Lower lobe of right lung (tissue), 2 donors: ENCODE measurements at regions not wholly inside any gene's neighbourhood (a gene's known extent, or its start where the extent isn't known, plus 50 kb on each side); places are given as distances from the start of the nearest gene placed in this dataset.

Experiments
- ATAC-seq, 2 donors: fragments of 200-7000 bp; cut with Tn5 transposase; one replicate each; pipeline ENCODE4 v1.9.1; 2020 to 2022; ENCODE audit warnings: mild to moderate bottlenecking in 2 of 2, moderate library complexity in 2 of 2
- DNase-seq: peaks from one replicate; pipeline ENCODE4 v3.0.0-alpha.2; 2020
- H3K27ac ChIP-seq: fragments of 200-600 bp; one replicate; pipeline ENCODE4 v1.8.0; 2022
- H3K27me3 ChIP-seq: fragments of 200-600 bp; one replicate; pipeline ENCODE4 v1.8.0; 2022; ENCODE audit warnings: low read depth
- H3K36me3 ChIP-seq: fragments of 200-600 bp; one replicate; pipeline ENCODE4 v1.8.0; 2022; ENCODE audit warnings: mild to moderate bottlenecking
- H3K4me1 ChIP-seq: fragments of 200-600 bp; one replicate; pipeline ENCODE4 v1.8.0; 2022
- H3K4me3 ChIP-seq: fragments of 200-600 bp; one replicate; pipeline ENCODE4 v1.8.0; 2022; ENCODE audit warnings: mild to moderate bottlenecking
- H3K9me3 ChIP-seq: fragments of 200-600 bp; one replicate; pipeline ENCODE4 v1.8.0; 2022
- CTCF ChIP-seq: fragments of 200-600 bp; IDR thresholded peaks from one replicate; pipeline ENCODE4 v1.8.0; 2022; ENCODE audit warnings: antibody characterized with exemption, mild to moderate bottlenecking
- intact Hi-C: fragments of 100-400 bp; cut with DNase I; formaldehyde crosslinking; loops from one replicate; pipeline ENCODE4 v1.11.0; 2022
- donor health status: DM: no; HTN: yes; CAD: no; lungs with severe emphysema.

GRCh38 chr16:64846966-64847365, 274.9 kb downstream of the CDH11 start:
- Histone ChIP-seq H3K36me3 (no peaks in the 10 kb centered on the region), H3K27me3 (no peaks in the 10 kb centered on the region), H3K27ac (no peak overlapping the region), H3K4me3 (no peak overlapping the region), H3K9me3 (no peaks in the 10 kb centered on the region), H3K4me1 (no peaks in the 10 kb centered on the region)
- TF ChIP-seq CTCF: no peak
- ATAC-seq (no peak), DNase-seq (no peak)
- intact Hi-C loops: no loop called here

- no peak overlapping the region for H3K27ac ChIP-seq
- TF ChIP-seq CTCF: no peak
- H3K4me3 ChIP-seq: no peak overlapping the region
- no peaks in the 10 kb centered on the region for H3K27me3 ChIP-seq
- no peak for DNase-seq
- H3K36me3 ChIP-seq: no peaks in the 10 kb centered on the region
- intact Hi-C loops: no loop called here
- H3K4me1 ChIP-seq: no peaks in the 10 kb centered on the region
- no peak for ATAC-seq
- H3K9me3 ChIP-seq: no peaks in the 10 kb centered on the region
Observed at GRCh38 chr16:64845071-64845470, 276.8 kb downstream of the CDH11 start.

- H3K4me1 ChIP-seq: no peaks in the 10 kb centered on the region
- H3K27ac ChIP-seq: no peak overlapping the region
- H3K27me3 ChIP-seq: no peaks in the 10 kb centered on the region
- ATAC-seq (no peak), DNase-seq (no peak)
- no peaks in the 10 kb centered on the region for H3K9me3 ChIP-seq
- intact Hi-C loops: no loop called here
- no peak for TF ChIP-seq CTCF
- H3K36me3 ChIP-seq: no peaks in the 10 kb centered on the region
- no peak overlapping the region for H3K4me3 ChIP-seq
Observed at GRCh38 chr16:64841482-64841881, 280.4 kb downstream of the CDH11 start.

- H3K27me3 ChIP-seq: no peaks in the 10 kb centered on the region
- ATAC-seq: no peak
- no peaks in the 10 kb centered on the region for H3K4me1 ChIP-seq
- no peaks in the 10 kb centered on the region for H3K9me3 ChIP-seq
- TF ChIP-seq CTCF: no peak
- intact Hi-C loops: no loop called here
- DNase-seq: no peak
- H3K4me3 ChIP-seq: no peak overlapping the region
- no peaks in the 10 kb centered on the region for H3K36me3 ChIP-seq
- no peak overlapping the region for H3K27ac ChIP-seq
Observed at GRCh38 chr16:64841071-64841470, 280.8 kb downstream of the CDH11 start.

- no peaks in the 10 kb centered on the region for H3K27me3 ChIP-seq
- DNase-seq: no peak
- peaks cover 7% of the 10 kb centered on the region for H3K9me3 ChIP-seq
- intact Hi-C loops: no loop called here
- H3K36me3 ChIP-seq: no peaks in the 10 kb centered on the region
- no peaks in the 10 kb centered on the region for H3K4me1 ChIP-seq
- no peak for TF ChIP-seq CTCF
- no peak overlapping the region for H3K4me3 ChIP-seq
- no peak for ATAC-seq
- H3K27ac ChIP-seq: no peak overlapping the region
Observed at GRCh38 chr16:64830653-64831052, 291.2 kb downstream of the CDH11 start.

- Histone ChIP-seq H3K27ac (no peak overlapping the region), H3K9me3 (peaks cover 7% of the 10 kb centered on the region), H3K27me3 (no peaks in the 10 kb centered on the region), H3K4me1 (no peaks in the 10 kb centered on the region), H3K36me3 (no peaks in the 10 kb centered on the region), H3K4me3 (no peak overlapping the region)
- DNase-seq (no peak), ATAC-seq (no peak)
- TF ChIP-seq CTCF: no peak
- intact Hi-C loops: no loop called here
Observed at GRCh38 chr16:64829678-64830077, 292.2 kb downstream of the CDH11 start.
